Mesenchymal stem cell (in vitro differentiated cells and primary cell): ENCODE measurements at regions not wholly inside any gene's neighbourhood (a gene's known extent, or its start where the extent isn't known, plus 50 kb on each side); places are given as distances from the start of the nearest gene placed in this dataset.

Experiments
- DNase-seq: peaks from one replicate; pipeline ENCODE4 v3.0.0-alpha.2; 2013
- H2AFZ ChIP-seq: one replicate; pipeline ENCODE4 v1.6.1; 2013; ENCODE audit warnings: low read depth, mild to moderate bottlenecking, control low read depth, inconsistent platforms, low read length, moderate library complexity
- H2AK5ac ChIP-seq: 2 replicates; pipeline ENCODE4 v1.6.1; 2013; ENCODE audit warnings: low read length, moderate library complexity, mild to moderate bottlenecking, inconsistent platforms; ENCODE audit not compliant: severe bottlenecking
- H2BK120ac ChIP-seq: one replicate; pipeline ENCODE4 v1.6.1; 2013; ENCODE audit warnings: low read depth, mild to moderate bottlenecking, inconsistent platforms, low read length, moderate library complexity
- H2BK12ac ChIP-seq, 2 experiments: one replicate each; pipeline ENCODE4 v1.6.1; 2013; ENCODE audit warnings: inconsistent platforms in 2 of 2, low read length in 2 of 2, mild to moderate bottlenecking in 2 of 2, moderate library complexity in 2 of 2, control low read depth in 1 of 2
- H2BK15ac ChIP-seq: one replicate; pipeline ENCODE4 v1.6.1; 2013; ENCODE audit warnings: mild to moderate bottlenecking, low read depth, inconsistent platforms; ENCODE audit not compliant: poor library complexity, severe bottlenecking
- H2BK5ac ChIP-seq: 2 replicates; pipeline ENCODE4 v1.6.1; 2013; ENCODE audit warnings: low read depth, mild to moderate bottlenecking, low read length, control low read depth, inconsistent platforms; ENCODE audit not compliant: poor library complexity, severe bottlenecking
- H3K14ac ChIP-seq, 2 experiments: one replicate each; pipeline ENCODE4 v1.6.1; 2013; ENCODE audit warnings: inconsistent platforms in 2 of 2, low read length in 2 of 2, control low read depth in 1 of 2, mild to moderate bottlenecking in 1 of 2, moderate library complexity in 1 of 2
- H3K18ac ChIP-seq, 2 experiments: one replicate each; pipeline ENCODE4 v1.6.1; 2013; ENCODE audit warnings: inconsistent platforms in 2 of 2, low read length in 2 of 2, control low read depth in 1 of 2, low read depth in 1 of 2, mild to moderate bottlenecking in 1 of 2
- H3K23ac ChIP-seq, 2 experiments: one replicate each; pipeline ENCODE4 v1.6.1; 2013; ENCODE audit warnings: inconsistent platforms in 2 of 2, low read length in 2 of 2, mild to moderate bottlenecking in 2 of 2, moderate library complexity in 2 of 2, control low read depth in 1 of 2
- H3K27ac ChIP-seq: 2 replicates; pipeline ENCODE4 v1.5.1; 2013; ENCODE audit warnings: mild to moderate bottlenecking, moderate library complexity, low read length, control low read depth, inconsistent platforms; ENCODE audit not compliant: poor library complexity, severe bottlenecking
- H3K27me3 ChIP-seq, 2 experiments: 2 replicates each; pipeline versions ENCODE4 v1.6.1 to v1.7.0; 2013; ENCODE audit warnings: low read length in 2 of 2, mild to moderate bottlenecking in 2 of 2, moderate library complexity in 2 of 2, control low read depth in 1 of 2, inconsistent platforms in 1 of 2; ENCODE audit not compliant: control insufficient read depth in 1 of 2, insufficient read depth in 1 of 2
- H3K36me3 ChIP-seq, 2 experiments: 2 replicates each; pipeline versions ENCODE4 v1.6.1 to v1.7.0; 2013; ENCODE audit warnings: low read length in 2 of 2, control low read depth in 1 of 2, inconsistent platforms in 1 of 2, low read depth in 1 of 2, mild to moderate bottlenecking in 1 of 2; ENCODE audit not compliant: insufficient read depth in 2 of 2, control insufficient read depth in 1 of 2
- H3K4ac ChIP-seq, 2 experiments: one replicate each; pipeline ENCODE4 v1.6.1; 2013; ENCODE audit warnings: inconsistent platforms in 2 of 2, low read length in 2 of 2, mild to moderate bottlenecking in 2 of 2, moderate library complexity in 2 of 2, control low read depth in 1 of 2, low read depth in 1 of 2
- H3K4me1 ChIP-seq: 2 replicates; pipeline ENCODE4 v1.6.1; 2013; ENCODE audit warnings: low read depth, low read length, control low read depth; ENCODE audit not compliant: control insufficient read depth, insufficient read depth
- H3K4me2 ChIP-seq: 2 replicates; pipeline ENCODE4 v1.6.1; 2013; ENCODE audit warnings: low read length, mild to moderate bottlenecking, inconsistent platforms; ENCODE audit not compliant: poor library complexity, severe bottlenecking
- H3K4me3 ChIP-seq, 2 experiments: 2 replicates each; pipeline versions ENCODE4 v1.5.1 to v1.7.0; 2013; ENCODE audit warnings: low read length in 2 of 2, mild to moderate bottlenecking in 2 of 2, control low read depth in 1 of 2, low read depth in 1 of 2; ENCODE audit not compliant: insufficient read depth in 1 of 2
- H3K79me1 ChIP-seq: replicated peaks from 2 replicates; pipeline ENCODE4 v1.6.1; 2013; ENCODE audit warnings: mild to moderate bottlenecking, control low read depth, low read length, inconsistent platforms; ENCODE audit not compliant: poor library complexity, severe bottlenecking
- H3K9ac ChIP-seq: 2 replicates; pipeline ENCODE4 v1.7.0; 2013; ENCODE audit warnings: mild to moderate bottlenecking, low read length, moderate library complexity
- H3K9me3 ChIP-seq: 2 replicates; pipeline ENCODE4 v1.7.0; 2013; ENCODE audit warnings: mild to moderate bottlenecking, low read length; ENCODE audit not compliant: control insufficient read depth
- H4K8ac ChIP-seq: one replicate; pipeline ENCODE4 v1.6.1; 2013; ENCODE audit warnings: inconsistent platforms, mild to moderate bottlenecking, low read length, moderate library complexity
- H4K91ac ChIP-seq: one replicate; pipeline ENCODE4 v1.6.1; 2013; ENCODE audit warnings: mild to moderate bottlenecking, low read length, inconsistent platforms
- WGBS: methylation state at CpG from one replicate; pipeline ENCODE4 v1.1.7; 2013; ENCODE audit warnings: mixed read lengths; 5-methylcytosine and 5-hydroxymethylcytosine counted together

GRCh38 chr11:100550298-100550697 is 136.8 kb upstream of the ARHGAP42 start:
- Histone ChIP-seq H3K18ac (no peak overlapping the region), H2BK5ac (no peak overlapping the region), H3K4me3 (no peak overlapping the region), H2AK5ac (no peak overlapping the region), H3K4me1 (no peaks in the 10 kb centered on the region), H4K8ac (no peak overlapping the region), H3K36me3 (no peaks in the 10 kb centered on the region), H3K23ac (no peak overlapping the region), H3K14ac (no peak overlapping the region), H3K4me2 (no peak overlapping the region), H2BK120ac (no peak overlapping the region), H3K9ac (no peak overlapping the region), H3K4ac (no peak overlapping the region), H2AFZ (no peak overlapping the region), H3K79me1 (no peaks in the 10 kb centered on the region), H3K27me3 (no peaks in the 10 kb centered on the region), H2BK15ac (no peak overlapping the region), H4K91ac (no peak overlapping the region), H3K9me3 (no peaks in the 10 kb centered on the region), H2BK12ac (no peak overlapping the region), H3K27ac (no peak overlapping the region)
- no peak for DNase-seq
- 100% methylated on average over 1 of the region's 2 CpGs for WGBS

GRCh38 chr11:100550912-100551632 is 136.0 kb upstream of the ARHGAP42 start:
- Histone ChIP-seq H3K27ac (no peak overlapping the region), H2BK12ac (no peak overlapping the region), H2BK15ac (no peak overlapping the region), H3K4me3 (no peak overlapping the region), H2BK5ac (no peak overlapping the region), H2AFZ (no peak overlapping the region), H3K4me2 (no peak overlapping the region), H3K9ac (no peak overlapping the region), H3K4me1 (no peaks in the 10 kb centered on the region), H3K4ac (no peak overlapping the region), H3K36me3 (no peaks in the 10 kb centered on the region), H3K18ac (no peak overlapping the region), H2AK5ac (no peak overlapping the region), H3K23ac (no peak overlapping the region), H4K8ac (no peak overlapping the region), H3K9me3 (no peaks in the 10 kb centered on the region), H4K91ac (no peak overlapping the region), H3K79me1 (no peaks in the 10 kb centered on the region), H3K27me3 (no peaks in the 10 kb centered on the region), H3K14ac (no peak overlapping the region), H2BK120ac (no peak overlapping the region)
- WGBS, result 76% methylated on average over 4 of the region's 5 CpGs
- no peak for DNase-seq

- H2BK12ac ChIP-seq, result no peak overlapping the region
- no peak overlapping the region for H3K9ac ChIP-seq
- peaks cover 1% of the 10 kb centered on the region for H3K4me1 ChIP-seq
- H3K4me3 ChIP-seq, result no peak overlapping the region
- no peak overlapping the region for H2BK15ac ChIP-seq
- H3K18ac ChIP-seq, result no peak overlapping the region
- H2BK120ac ChIP-seq, result no peak overlapping the region
- H2BK5ac ChIP-seq, result no peak overlapping the region
- no peak overlapping the region for H3K14ac ChIP-seq
- H3K27ac ChIP-seq, result no peak overlapping the region
- H4K91ac ChIP-seq, result no peak overlapping the region
- H4K8ac ChIP-seq, result no peak overlapping the region
- DNase-seq, result no peak
- H3K9me3 ChIP-seq, result no peaks in the 10 kb centered on the region
- no peaks in the 10 kb centered on the region for H3K79me1 ChIP-seq
- H3K36me3 ChIP-seq, result no peaks in the 10 kb centered on the region
- no peak overlapping the region for H3K23ac ChIP-seq
- no peak overlapping the region for H3K4me2 ChIP-seq
- no peaks in the 10 kb centered on the region for H3K27me3 ChIP-seq
- no peak overlapping the region for H2AK5ac ChIP-seq
- no peak overlapping the region for H2AFZ ChIP-seq
- H3K4ac ChIP-seq, result no peak overlapping the region
Observed at GRCh38 chr11:100555931-100556330, 131.2 kb upstream of the ARHGAP42 start.

GRCh38 chr11:100556781-100557180 is 130.3 kb upstream of the ARHGAP42 start:
- Histone ChIP-seq H3K4me3 (no peak overlapping the region), H3K18ac (no peak overlapping the region), H3K27ac (no peak overlapping the region), H4K91ac (no peak overlapping the region), H3K9ac (no peak overlapping the region), H3K79me1 (no peaks in the 10 kb centered on the region), H2BK120ac (no peak overlapping the region), H3K27me3 (no peaks in the 10 kb centered on the region), H3K23ac (no peak overlapping the region), H2BK15ac (no peak overlapping the region), H3K14ac (no peak overlapping the region), H2AK5ac (no peak overlapping the region), H3K4ac (no peak overlapping the region), H2BK5ac (no peak overlapping the region), H2AFZ (no peak overlapping the region), H4K8ac (no peak overlapping the region), H3K4me2 (no peak overlapping the region), H3K9me3 (no peaks in the 10 kb centered on the region), H3K4me1 (peaks cover 1% of the 10 kb centered on the region), H2BK12ac (no peak overlapping the region), H3K36me3 (no peaks in the 10 kb centered on the region)
- peak; percentile 51 for DNase-seq
- WGBS, result no CpG with 5 or more reads among the region's 1 CpG
